Heart right ventricle (tissue), 16 donors: ENCODE measurements at regions not wholly inside any gene's neighbourhood (a gene's known extent, or its start where the extent isn't known, plus 50 kb on each side); places are given as distances from the start of the nearest gene placed in this dataset.

Source experiments
- ATAC-seq, 8 donors: fragments of 200-7000 bp; cut with Tn5 transposase; one replicate each; pipeline ENCODE4 v1.9.1; 2020; ENCODE audit warnings: mild to moderate bottlenecking in 8 of 8, moderate library complexity in 8 of 8, moderate number of reproducible peaks in 1 of 8
- DNase-seq, 2 donors: peaks; one replicate each; pipeline ENCODE4 v3.0.0-alpha.2; 2020
- H3K27ac ChIP-seq, 10 donors: fragments of 200-600 bp; sonication (generic) in 2 of 10; one replicate each; pipeline versions ENCODE4 v1.5.0 to v1.8.0; 2020 to 2022; ENCODE audit warnings: mild to moderate bottlenecking in 3 of 10
- H3K27me3 ChIP-seq, 7 donors: fragments of 200-600 bp; one replicate each; pipeline ENCODE4 v1.8.0; 2021 to 2022; ENCODE audit warnings: mild to moderate bottlenecking in 2 of 7
- H3K36me3 ChIP-seq, 9 donors: fragments of 200-600 bp; sonication (generic) in 1 of 9; one replicate each; pipeline versions ENCODE4 v1.5.0 to v1.8.0; 2020 to 2022; ENCODE audit warnings: mild to moderate bottlenecking in 2 of 9
- H3K4me1 ChIP-seq, 9 donors: fragments of 200-600 bp; sonication (generic) in 1 of 9; one replicate each; pipeline versions ENCODE4 v1.5.0 to v1.8.0; 2020 to 2022; ENCODE audit warnings: mild to moderate bottlenecking in 4 of 9
- H3K4me3 ChIP-seq, 10 donors: fragments of 200-600 bp; sonication (generic) in 2 of 10; one replicate each; pipeline versions ENCODE4 v1.5.0 to v1.8.0; 2020 to 2022; ENCODE audit warnings: mild to moderate bottlenecking in 7 of 10, moderate library complexity in 2 of 10
- H3K9me3 ChIP-seq, 11 donors: fragments of 200-600 bp in 10 of 11; sonication (generic) in 2 of 11; one replicate each; pipeline versions ENCODE4 v1.5.0 to v1.8.0; 2013 to 2022; ENCODE audit warnings: mild to moderate bottlenecking in 2 of 11, control low read depth in 1 of 11, moderate library complexity in 1 of 11
- WGBS, 2 donors: extraction: QIAGEN DNeasy Blood & Tissue Kit; methylation state at CpG; one replicate each; pipeline ENCODE4 v1.1.7; 2013; ENCODE audit warnings: inconsistent platforms in 1 of 2; 5-methylcytosine and 5-hydroxymethylcytosine counted together
- intact Hi-C, 10 donors: fragments of 100-400 bp; cut with DNase I; formaldehyde crosslinking; loops; one replicate each; pipeline versions ENCODE4 v1.11.1 to v1.14.2; 2022
- TF ChIP-seq, protein P1 (sequence below), 9 donors: fragments of 200-600 bp; sonication (generic) in 2 of 9; IDR thresholded peaks; one replicate each; pipeline versions ENCODE4 v1.5.0 to v1.8.0; 2021 to 2022; ENCODE audit warnings: antibody characterized with exemption in 9 of 9, mild to moderate bottlenecking in 5 of 9, moderate library complexity in 1 of 9
- donor health status: Arrhythmogenic right ventricular cardiomyopathy.
- donor health status: ischemic (EF 13 %, LVEDD 7.1; RV severe dilation, severe dysfunction).
- donor health status: healthy with polysubstance abuse.
- donor health status: DM: no; HTN: yes; CAD: no.
- donor health status: DM: no; HTN: no; CAD: no.
- donor health status: ischemic (EF 25% LVEDD 6.9; RV normal size, moderate dysfunction).
- donor health status: ischemic (EF 25% LVEDD 5.7; RV mildly dilated, moderate dysfunction).
- donor health status: healthy.
- donor health status: DM: yes; HTN: yes; CAD: no.
- donor health status: Ischemic cardiomyopathy.
- donor health status: ischemic (EF 35%, LVEDD 5.7; RV mildly dilated, moderate dysfunction).
- donor health status: nonischemic (EF 11% LVEDD 7.7; RV severe dilation, severe dysfunction).
- donor health status: DM: yes; HTN: yes; CAD: no.
- donor health status: PGD.
- donor health status: ischemic (EF 29% LVEDD 5.4; RV normal size, mild dysfunction).
- donor health status: nonischemic (EF 23%, LVEDD 6.1; RV moderate dilation, normal function).

GRCh38 chr7:15042285-15043065 is 139.9 kb upstream of the DGKB start:
- ATAC-seq: no peak
- no peaks in the 10 kb centered on the region for H3K9me3 ChIP-seq
- no peaks in the 10 kb centered on the region for H3K4me1 ChIP-seq
- H3K27me3 ChIP-seq: no peaks in the 10 kb centered on the region
- no peak for DNase-seq
- TF ChIP-seq, protein P1, sequence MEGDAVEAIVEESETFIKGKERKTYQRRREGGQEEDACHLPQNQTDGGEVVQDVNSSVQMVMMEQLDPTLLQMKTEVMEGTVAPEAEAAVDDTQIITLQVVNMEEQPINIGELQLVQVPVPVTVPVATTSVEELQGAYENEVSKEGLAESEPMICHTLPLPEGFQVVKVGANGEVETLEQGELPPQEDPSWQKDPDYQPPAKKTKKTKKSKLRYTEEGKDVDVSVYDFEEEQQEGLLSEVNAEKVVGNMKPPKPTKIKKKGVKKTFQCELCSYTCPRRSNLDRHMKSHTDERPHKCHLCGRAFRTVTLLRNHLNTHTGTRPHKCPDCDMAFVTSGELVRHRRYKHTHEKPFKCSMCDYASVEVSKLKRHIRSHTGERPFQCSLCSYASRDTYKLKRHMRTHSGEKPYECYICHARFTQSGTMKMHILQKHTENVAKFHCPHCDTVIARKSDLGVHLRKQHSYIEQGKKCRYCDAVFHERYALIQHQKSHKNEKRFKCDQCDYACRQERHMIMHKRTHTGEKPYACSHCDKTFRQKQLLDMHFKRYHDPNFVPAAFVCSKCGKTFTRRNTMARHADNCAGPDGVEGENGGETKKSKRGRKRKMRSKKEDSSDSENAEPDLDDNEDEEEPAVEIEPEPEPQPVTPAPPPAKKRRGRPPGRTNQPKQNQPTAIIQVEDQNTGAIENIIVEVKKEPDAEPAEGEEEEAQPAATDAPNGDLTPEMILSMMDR (IDR thresholded peaks at IDR 0.05): no peak
- H3K27ac ChIP-seq: no peak overlapping the region
- no peak overlapping the region for H3K4me3 ChIP-seq
- H3K36me3 ChIP-seq: no peaks in the 10 kb centered on the region
- 79 to 86% methylated on average over 1 of the region's 1 CpG for WGBS, 2 donors
- intact Hi-C loops: no loop called here

- no peak overlapping the region for H3K27ac ChIP-seq
- WGBS, 2 donors: 51 to 60% methylated on average over 5 of the region's 5 CpGs
- no peaks in the 10 kb centered on the region for H3K4me1 ChIP-seq
- no peak overlapping the region for H3K4me3 ChIP-seq
- ATAC-seq (no peak), DNase-seq (no peak)
- intact Hi-C loops: no loop called here
- TF ChIP-seq, protein P1 (IDR thresholded peaks at IDR 0.05): no peak
- no peaks in the 10 kb centered on the region for H3K36me3 ChIP-seq
- no peaks in the 10 kb centered on the region for H3K9me3 ChIP-seq
- H3K27me3 ChIP-seq: no peaks in the 10 kb centered on the region
Measured at GRCh38 chr7:15041226-15041625, 138.7 kb upstream of the DGKB start.

GRCh38 chr7:15035814-15036213 is 133.3 kb upstream of the DGKB start:
- Histone ChIP-seq H3K4me1 (no peaks in the 10 kb centered on the region), H3K27me3 (no peaks in the 10 kb centered on the region), H3K27ac (no peak overlapping the region), H3K9me3 (no peaks in the 10 kb centered on the region), H3K4me3 (no peak overlapping the region), H3K36me3 (no peaks in the 10 kb centered on the region)
- ATAC-seq: no peak
- intact Hi-C loops: no loop called here
- TF ChIP-seq, protein P1 (IDR thresholded peaks at IDR 0.05): no peak
- DNase-seq: no peak
- 91 to 92% methylated on average over 2 of the region's 2 CpGs for WGBS, 2 donors

DNA sequence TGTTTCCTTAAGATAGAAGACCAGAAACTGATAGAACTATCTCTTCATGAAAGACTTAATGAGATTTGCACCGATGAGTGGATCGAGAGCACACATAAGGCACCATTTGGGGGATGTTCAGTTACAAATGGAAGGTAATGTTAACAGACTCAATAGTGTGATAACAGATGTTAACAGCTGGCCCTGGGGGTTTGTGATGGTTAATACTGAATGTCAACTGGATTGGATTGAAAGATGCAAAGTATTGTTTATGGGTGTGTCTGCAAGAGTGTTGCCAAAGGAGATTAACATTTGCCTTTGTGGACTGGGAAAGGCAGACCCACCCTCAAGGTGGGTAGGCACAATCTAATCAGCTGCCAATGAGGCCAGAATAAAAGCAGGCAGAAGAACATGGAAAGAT is 130.5 kb upstream of the DGKB start:
- no peak for ATAC-seq

More for the DNA sequence above, 130.5 kb upstream of the DGKB start:
- TF ChIP-seq, protein P1 (IDR thresholded peaks at IDR 0.05): no peak
- WGBS, 2 donors: 38 to 42% methylated on average over 2 of the region's 2 CpGs
- no peaks in the 10 kb centered on the region for H3K36me3 ChIP-seq
- no peak for DNase-seq
- no peaks in the 10 kb centered on the region for H3K9me3 ChIP-seq
- intact Hi-C loops: no loop called here
- H3K4me3 ChIP-seq: no peak overlapping the region
- no peaks in the 10 kb centered on the region for H3K4me1 ChIP-seq
- no peak overlapping the region for H3K27ac ChIP-seq
- H3K27me3 ChIP-seq: no peaks in the 10 kb centered on the region
